GM23248 (cell line): ENCODE measurements at regions not wholly inside any gene's neighbourhood (a gene's known extent, or its start where the extent isn't known, plus 50 kb on each side); places are given as distances from the start of the nearest gene placed in this dataset.

Source experiments
- DNase-seq: peaks from one replicate; pipeline ENCODE4 v3.0.0-alpha.2; 2015
- H2AFZ ChIP-seq: fragments of 200-600 bp; sonication (generic); 2 replicates; pipeline ENCODE4 v1.6.1; 2016; ENCODE audit warnings: antibody characterized with exemption
- H3F3A ChIP-seq: fragments of 200-600 bp; sonication (generic); 2 replicates; pipeline ENCODE4 v1.6.1; 2016; ENCODE audit warnings: mild to moderate bottlenecking, antibody characterized with exemption, mixed run types; ENCODE audit not compliant: insufficient read depth
- H3K27ac ChIP-seq: fragments of 200-600 bp; sonication (generic); 2 replicates; pipeline ENCODE4 v1.5.1; 2016; ENCODE audit warnings: mild to moderate bottlenecking
- H3K27me3 ChIP-seq: fragments of 200-600 bp; sonication (generic); replicated peaks from 2 replicates; pipeline ENCODE4 v1.6.1; 2016; ENCODE audit warnings: mild to moderate bottlenecking; ENCODE audit not compliant: insufficient read depth
- H3K36me3 ChIP-seq: fragments of 200-600 bp; sonication (generic); 2 replicates; pipeline ENCODE4 v1.6.1; 2016; ENCODE audit warnings: low read depth, mild to moderate bottlenecking
- H3K4me1 ChIP-seq: fragments of 200-600 bp; sonication (generic); 2 replicates; pipeline ENCODE4 v1.6.1; 2016; ENCODE audit warnings: mild to moderate bottlenecking; ENCODE audit not compliant: insufficient read depth
- H3K4me2 ChIP-seq: fragments of 200-600 bp; sonication (generic); one replicate; pipeline ENCODE4 v1.6.1; 2016; ENCODE audit warnings: mild to moderate bottlenecking; ENCODE audit not compliant: unreplicated experiment
- H3K4me3 ChIP-seq: fragments of 200-600 bp; sonication (generic); 2 replicates; pipeline ENCODE4 v1.5.1; 2016; ENCODE audit warnings: mild to moderate bottlenecking
- H3K79me2 ChIP-seq: fragments of 200-600 bp; sonication (generic); 2 replicates; pipeline ENCODE4 v1.6.1; 2016; ENCODE audit warnings: mild to moderate bottlenecking; ENCODE audit not compliant: insufficient read depth
- H3K9ac ChIP-seq: fragments of 200-600 bp; sonication (generic); 2 replicates; pipeline ENCODE4 v1.6.1; 2016; ENCODE audit warnings: mild to moderate bottlenecking
- H3K9me2 ChIP-seq: fragments of 200-600 bp; sonication (generic); 2 replicates; pipeline ENCODE4 v1.6.1; 2016; ENCODE audit warnings: mixed run types, mild to moderate bottlenecking, moderate library complexity; ENCODE audit not compliant: insufficient read depth
- H3K9me3 ChIP-seq: fragments of 200-600 bp; sonication (generic); one replicate; pipeline ENCODE4 v1.6.1; 2017; ENCODE audit warnings: low read depth
- H4K20me1 ChIP-seq: fragments of 200-600 bp; sonication (generic); 2 replicates; pipeline ENCODE4 v1.6.0; 2016; ENCODE audit not compliant: insufficient read depth
- EZH2 ChIP-seq: fragments of 200-600 bp; sonication (generic); IDR thresholded peaks from 2 replicates; pipeline ENCODE4 v1.6.1; 2018; ENCODE audit warnings: antibody characterized with exemption, mild to moderate bottlenecking; ENCODE audit not compliant: insufficient read depth, poor library complexity, severe bottlenecking
- EZH2phosphoT487 ChIP-seq: fragments of 200-600 bp; sonication (generic); IDR thresholded peaks from 2 replicates; pipeline ENCODE4 v1.6.1; 2018; ENCODE audit warnings: antibody characterized with exemption, moderate library complexity, mild to moderate bottlenecking, low read depth; ENCODE audit not compliant: insufficient read depth
- WGBS, 2 experiments: methylation state at CpG; one replicate each; pipeline ENCODE4 v1.1.6; 2015 to 2017; ENCODE audit warnings: low lambda C conversion rate in 2 of 2, low coverage in 1 of 2; ENCODE audit errors: missing lambda C conversion rate in 2 of 2; 5-methylcytosine and 5-hydroxymethylcytosine counted together
- in situ Hi-C: fragments of 300-500 bp; cut with MboI; formaldehyde crosslinking; loops from 2 replicates; pipeline ENCODE4 v1.15.0; 2020

- Histone ChIP-seq H3F3A (peaks cover 20% of the 10 kb centered on the region; the same call in 1 of the 2 replicates), H3K27ac (no peak overlapping the region), H3K4me3 (no peak overlapping the region), H3K27me3 (no peaks in the 10 kb centered on the region), H3K4me1 (peaks cover 23% of the 10 kb centered on the region), H3K79me2 (no peaks in the 10 kb centered on the region), H2AFZ (no peak overlapping the region), H3K9me3 (no peaks in the 10 kb centered on the region), H3K4me2 (peak overlapping the region; percentile 10), H4K20me1 (no peaks in the 10 kb centered on the region), H3K9me2 (peaks cover 13% of the 10 kb centered on the region; the same call in 1 of the 2 replicates), H3K36me3 (no peaks in the 10 kb centered on the region), H3K9ac (no peak overlapping the region)
- TF ChIP-seq EZH2 (no peak), EZH2phosphoT487 (no peak)
- in situ Hi-C loops, result no loop called here
- peak; percentile 94 for DNase-seq
- WGBS, 2 experiments, result 0% methylated on average over 2 of the region's 2 CpGs
These were observed 69.0 kb upstream of the STXBP5 start for GRCh38 chr6:147135211-147135681.

- WGBS, 2 experiments, result 20 to 26% methylated on average over 2 of the region's 2 CpGs
- Histone ChIP-seq H3K27ac (no peak overlapping the region), H3K9ac (no peak overlapping the region), H3F3A (peaks cover 20% of the 10 kb centered on the region; the same call in 1 of the 2 replicates), H3K4me3 (no peak overlapping the region), H3K27me3 (no peaks in the 10 kb centered on the region), H3K9me2 (peaks cover 13% of the 10 kb centered on the region; the same call in 1 of the 2 replicates), H3K79me2 (no peaks in the 10 kb centered on the region), H3K4me1 (peaks cover 23% of the 10 kb centered on the region), H3K4me2 (no peak overlapping the region), H4K20me1 (no peaks in the 10 kb centered on the region), H3K9me3 (no peaks in the 10 kb centered on the region), H3K36me3 (no peaks in the 10 kb centered on the region), H2AFZ (no peak overlapping the region)
- TF ChIP-seq EZH2, result no peak
- no peak for TF ChIP-seq EZH2phosphoT487
- in situ Hi-C loops, result no loop called here
- no peak for DNase-seq
These were observed 68.2 kb upstream of the STXBP5 start for GRCh38 chr6:147136057-147136456.

GRCh38 chr6:147137986-147138385 lies 66.2 kb upstream of the STXBP5 start:
- Histone ChIP-seq H3K4me1 (peaks cover 12% of the 10 kb centered on the region), H4K20me1 (no peaks in the 10 kb centered on the region), H3K4me3 (no peak overlapping the region), H3K27me3 (no peaks in the 10 kb centered on the region), H3K36me3 (no peaks in the 10 kb centered on the region), H3K27ac (no peak overlapping the region), H3K9ac (no peak overlapping the region), H3F3A (peaks cover 14% of the 10 kb centered on the region; the same call in 1 of the 2 replicates), H3K9me3 (no peaks in the 10 kb centered on the region), H3K9me2 (peaks cover 13% of the 10 kb centered on the region; the same call in 1 of the 2 replicates), H3K79me2 (no peaks in the 10 kb centered on the region), H3K4me2 (no peak overlapping the region), H2AFZ (no peak overlapping the region)
- in situ Hi-C loops, result no loop called here
- 78 to 92% methylated on average over 4 of the region's 4 CpGs for WGBS, 2 experiments
- TF ChIP-seq EZH2 (no peak), EZH2phosphoT487 (no peak)
- DNase-seq, result no peak

GRCh38 chr6:147138835-147139234 lies 65.4 kb upstream of the STXBP5 start:
- H2AFZ ChIP-seq, result no peak overlapping the region
- peaks cover 6% of the 10 kb centered on the region; the same call in 1 of the 2 replicates for H3F3A ChIP-seq
- H3K4me1 ChIP-seq, result peaks cover 7% of the 10 kb centered on the region
- no peak overlapping the region for H3K27ac ChIP-seq
- H3K36me3 ChIP-seq, result no peaks in the 10 kb centered on the region
- H3K9me2 ChIP-seq, result peaks cover 8% of the 10 kb centered on the region; the same call in 1 of the 2 replicates
- no peak overlapping the region for H3K4me2 ChIP-seq
- TF ChIP-seq EZH2phosphoT487 (no peak), EZH2 (no peak)
- H3K9me3 ChIP-seq, result no peaks in the 10 kb centered on the region
- DNase-seq, result no peak
- H3K4me3 ChIP-seq, result no peak overlapping the region
- H3K79me2 ChIP-seq, result no peaks in the 10 kb centered on the region
- no peaks in the 10 kb centered on the region for H4K20me1 ChIP-seq
- no peaks in the 10 kb centered on the region for H3K27me3 ChIP-seq
- WGBS, 2 experiments, result 75 to 78% methylated on average over 3 of the region's 3 CpGs
- H3K9ac ChIP-seq, result no peak overlapping the region
- in situ Hi-C loops, result no loop called here
